ENCODE measurements at regions not wholly inside any gene's neighbourhood (a gene's known extent, or its start where the extent isn't known, plus 50 kb on each side); places are given as distances from the start of the nearest gene placed in this dataset.

- no peak overlapping the region for H3K9ac ChIP-seq (ENCODE audit: low read depth in 2 of 2, low read length in 2 of 2)
- intact Hi-C loops (cut with DNase I) = no loop called here
- H3K4me3 ChIP-seq = no peak overlapping the region
- H3K4me1 ChIP-seq = no peaks in the 10 kb centered on the region
- no peak overlapping the region for H3K27ac ChIP-seq
- no peaks in the 10 kb centered on the region for H3K36me3 ChIP-seq
- H3K9me3 ChIP-seq = no peaks in the 10 kb centered on the region
- TF ChIP-seq CTCF (IDR thresholded peaks at IDR 0.05) = no peak
- no peaks in the 10 kb centered on the region for H3K27me3 ChIP-seq
- no peak for DNase-seq
These were observed 704.3 kb upstream of the FLRT2 start for GRCh38 chr14:84825481-84826251.

GRCh38 chr14:84826294-84826693 lies 703.6 kb upstream of the FLRT2 start:
- intact Hi-C loops (cut with DNase I) = no loop called here

DNA sequence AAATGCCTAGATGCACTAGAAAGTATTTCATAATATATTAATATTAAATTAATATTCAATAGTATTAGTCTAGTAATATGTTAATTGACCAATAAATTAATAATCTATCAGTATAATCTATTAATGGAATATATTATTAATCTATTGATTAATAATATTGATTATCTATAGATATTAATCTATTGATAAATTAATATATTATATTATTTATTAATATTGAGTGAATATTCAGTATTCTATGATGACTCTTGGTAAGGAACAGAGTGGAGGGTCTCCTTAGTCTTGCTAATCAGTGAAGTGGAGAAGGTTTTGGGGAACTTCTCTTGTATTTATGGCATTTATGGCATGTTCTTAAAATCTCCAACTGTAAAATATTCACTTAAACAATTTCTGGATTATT lies 679.3 kb upstream of the FLRT2 start:
- TF ChIP-seq CTCF (IDR thresholded peaks at IDR 0.05) = no peak
- H3K4me1 ChIP-seq = no peaks in the 10 kb centered on the region
- no peak overlapping the region for H3K4me3 ChIP-seq
- DNase-seq = no peak
- no peaks in the 10 kb centered on the region for H3K36me3 ChIP-seq
- peaks cover 5% of the 10 kb centered on the region for H3K9me3 ChIP-seq
- H3K27ac ChIP-seq = no peak overlapping the region
- H3K9ac ChIP-seq (ENCODE audit: low read depth in 2 of 2, low read length in 2 of 2) = no peak overlapping the region
- intact Hi-C loops (cut with DNase I) = no loop called here
- H3K27me3 ChIP-seq = no peaks in the 10 kb centered on the region

More at GRCh38 chr14:84826294-84826693, 703.6 kb upstream of the FLRT2 start:
- Histone ChIP-seq H3K9me3 (no peaks in the 10 kb centered on the region), H3K9ac (ENCODE audit: low read depth in 2 of 2, low read length in 2 of 2) (no peak overlapping the region), H3K4me3 (no peak overlapping the region), H3K27me3 (no peaks in the 10 kb centered on the region), H3K4me1 (no peaks in the 10 kb centered on the region), H3K36me3 (no peaks in the 10 kb centered on the region), H3K27ac (no peak overlapping the region)
- DNase-seq = no peak
- no peak for TF ChIP-seq CTCF (IDR thresholded peaks at IDR 0.05)

GRCh38 chr14:84856751-84857534 lies 673.0 kb upstream of the FLRT2 start:
- Histone ChIP-seq H3K9ac (ENCODE audit: low read depth in 2 of 2, low read length in 2 of 2) (no peak overlapping the region), H3K4me3 (no peak overlapping the region), H3K4me1 (no peaks in the 10 kb centered on the region), H3K9me3 (no peaks in the 10 kb centered on the region), H3K27me3 (no peaks in the 10 kb centered on the region), H3K27ac (no peak overlapping the region), H3K36me3 (no peaks in the 10 kb centered on the region)
- TF ChIP-seq CTCF (IDR thresholded peaks at IDR 0.05) = no peak
- DNase-seq = no peak
- intact Hi-C loops (cut with DNase I) = no loop called here

DNA sequence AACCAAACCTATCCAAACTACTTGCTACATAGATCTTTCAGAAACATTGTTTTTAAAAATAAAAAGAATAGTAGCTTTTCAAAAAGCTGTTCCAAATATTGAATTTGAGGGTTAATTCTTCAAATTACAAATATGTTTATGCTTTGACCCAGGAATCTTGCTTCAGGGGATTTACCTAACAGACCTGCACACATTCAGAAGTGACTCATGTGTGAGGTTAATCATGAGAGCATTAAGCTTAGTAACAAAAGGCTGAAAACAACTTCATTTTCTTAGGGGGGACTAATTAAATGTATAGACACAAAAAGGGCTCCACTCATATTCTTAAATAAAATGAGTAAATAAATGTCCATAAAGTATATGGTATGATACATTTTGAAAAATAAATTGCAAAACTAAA lies 672.4 kb upstream of the FLRT2 start:
- intact Hi-C loops (cut with DNase I) = no loop called here
- TF ChIP-seq CTCF (IDR thresholded peaks at IDR 0.05) = no peak
- no peaks in the 10 kb centered on the region for H3K9me3 ChIP-seq

More for the DNA sequence above, 672.4 kb upstream of the FLRT2 start:
- DNase-seq = no peak
- Histone ChIP-seq H3K4me1 (no peaks in the 10 kb centered on the region), H3K27me3 (no peaks in the 10 kb centered on the region), H3K4me3 (no peak overlapping the region), H3K27ac (no peak overlapping the region), H3K9ac (ENCODE audit: low read depth in 2 of 2, low read length in 2 of 2) (no peak overlapping the region), H3K36me3 (no peaks in the 10 kb centered on the region)
